H9 (cell line): ENCODE measurements at regions not wholly inside any gene's neighbourhood (a gene's known extent, or its start where the extent isn't known, plus 50 kb on each side); places are given as distances from the start of the nearest gene placed in this dataset.

ENCODE experiments used
- DNase-seq: peaks from one replicate; pipeline ENCODE4 v3.0.0-alpha.2; 2017
- H2AFZ ChIP-seq: one replicate; pipeline ENCODE4 v1.6.1; 2013; ENCODE audit warnings: mild to moderate bottlenecking, low read length, control low read depth, moderate library complexity
- H2AK5ac ChIP-seq: 2 replicates; pipeline ENCODE4 v1.6.1; 2013; ENCODE audit warnings: low read length, control low read depth, mixed read lengths; ENCODE audit not compliant: insufficient read length
- H2BK120ac ChIP-seq: one replicate; pipeline ENCODE4 v1.6.1; 2013; ENCODE audit warnings: low read depth, mild to moderate bottlenecking, low read length, control low read depth, inconsistent platforms; ENCODE audit not compliant: poor library complexity, severe bottlenecking
- H2BK12ac ChIP-seq: 2 replicates; pipeline ENCODE4 v1.6.1; 2013; ENCODE audit warnings: low read length, control low read depth, mixed read lengths, low read depth; ENCODE audit not compliant: insufficient read length
- H2BK15ac ChIP-seq: 2 replicates; pipeline ENCODE4 v1.6.1; 2013; ENCODE audit warnings: low read depth, low read length, control low read depth
- H2BK20ac ChIP-seq: one replicate; pipeline ENCODE4 v1.6.1; 2013; ENCODE audit warnings: low read depth, mild to moderate bottlenecking, low read length, control low read depth, inconsistent platforms; ENCODE audit not compliant: poor library complexity, severe bottlenecking
- H2BK5ac ChIP-seq: 2 replicates; pipeline ENCODE4 v1.6.1; 2013; ENCODE audit warnings: low read length, control low read depth, mixed read lengths; ENCODE audit not compliant: insufficient read length
- H3K14ac ChIP-seq: 2 replicates; pipeline ENCODE4 v1.6.1; 2013; ENCODE audit warnings: low read length, control low read depth; ENCODE audit not compliant: insufficient read depth
- H3K18ac ChIP-seq: 2 replicates; pipeline ENCODE4 v1.6.1; 2013; ENCODE audit warnings: low read depth, mild to moderate bottlenecking, mixed read lengths, low read length, control low read depth; ENCODE audit not compliant: insufficient read length
- H3K23ac ChIP-seq: 2 replicates; pipeline ENCODE4 v1.6.1; 2013; ENCODE audit warnings: low read length, control low read depth, mixed read lengths, low read depth; ENCODE audit not compliant: insufficient read length
- H3K23me2 ChIP-seq: 2 replicates; pipeline ENCODE4 v1.6.1; 2013; ENCODE audit warnings: low read depth, mild to moderate bottlenecking, mixed read lengths, low read length, control low read depth; ENCODE audit not compliant: insufficient read length, poor library complexity, severe bottlenecking
- H3K27ac ChIP-seq: 2 replicates; pipeline ENCODE4 v1.5.1; 2013; ENCODE audit warnings: low read length, control low read depth, mixed read lengths, low read depth; ENCODE audit not compliant: insufficient read length
- H3K27me3 ChIP-seq: 2 replicates; pipeline ENCODE4 v1.6.1; 2013; ENCODE audit warnings: low read length, control low read depth, inconsistent platforms; ENCODE audit not compliant: insufficient read depth
- H3K4ac ChIP-seq: 2 replicates; pipeline ENCODE4 v1.6.1; 2013; ENCODE audit warnings: low read depth, mild to moderate bottlenecking, control low read depth, inconsistent platforms, low read length, moderate library complexity
- H3K4me1 ChIP-seq: 2 replicates; pipeline ENCODE4 v1.6.1; 2013; ENCODE audit warnings: low read length, control low read depth, inconsistent platforms; ENCODE audit not compliant: insufficient read depth
- H3K4me2 ChIP-seq: 2 replicates; pipeline ENCODE4 v1.6.1; 2013; ENCODE audit warnings: low read length, control low read depth, mixed read lengths; ENCODE audit not compliant: insufficient read length, insufficient read depth
- H3K56ac ChIP-seq: 2 replicates; pipeline ENCODE4 v1.6.1; 2013; ENCODE audit warnings: low read depth, mild to moderate bottlenecking, mixed read lengths, low read length, control low read depth; ENCODE audit not compliant: insufficient read length
- H3K79me1 ChIP-seq: 2 replicates; pipeline ENCODE4 v1.6.1; 2013; ENCODE audit warnings: low read depth, mild to moderate bottlenecking, moderate library complexity, low read length, control low read depth, inconsistent platforms; ENCODE audit not compliant: insufficient read depth, poor library complexity, severe bottlenecking
- H3K79me2 ChIP-seq: 2 replicates; pipeline ENCODE4 v1.6.1; 2013; ENCODE audit warnings: low read length, control low read depth, inconsistent platforms; ENCODE audit not compliant: insufficient read depth
- H3K9ac ChIP-seq: 2 replicates; pipeline ENCODE4 v1.6.1; 2013; ENCODE audit warnings: low read length, control low read depth, mixed read lengths; ENCODE audit not compliant: insufficient read length; ENCODE audit errors: extremely low read depth
- H3K9me3 ChIP-seq: one replicate; pipeline ENCODE4 v1.6.1; 2013; ENCODE audit warnings: low read depth, low read length, inconsistent platforms; ENCODE audit not compliant: control insufficient read depth
- H3T11ph ChIP-seq: one replicate; pipeline ENCODE4 v1.6.1; 2013; ENCODE audit warnings: mild to moderate bottlenecking, low read length, control low read depth, inconsistent platforms
- H4K20me1 ChIP-seq: one replicate; pipeline ENCODE4 v1.6.1; 2013; ENCODE audit not compliant: control insufficient read depth, insufficient read length, insufficient read depth
- H4K5ac ChIP-seq: 2 replicates; pipeline ENCODE4 v1.6.1; 2013; ENCODE audit warnings: low read depth, mild to moderate bottlenecking, mixed read lengths, low read length, control low read depth; ENCODE audit not compliant: insufficient read length
- H4K8ac ChIP-seq: replicated peaks from 2 replicates; pipeline ENCODE4 v1.6.1; 2013; ENCODE audit warnings: low read length, control low read depth, mixed read lengths, low read depth; ENCODE audit not compliant: insufficient read length
- H4K91ac ChIP-seq: 2 replicates; pipeline ENCODE4 v1.6.1; 2013; ENCODE audit warnings: low read depth, mild to moderate bottlenecking, moderate library complexity, mixed read lengths, low read length, control low read depth; ENCODE audit not compliant: insufficient read length
- H3K27ac Mint-ChIP-seq, 3 experiments: 2 replicates in 2 of 3; 3 replicates in 1 of 3; pipeline ENCODE4 v1.8.0; 2020 to 2021; ENCODE audit warnings: mixed read lengths in 3 of 3, mild to moderate bottlenecking in 1 of 3, moderate library complexity in 1 of 3
- H3K27me3 Mint-ChIP-seq: 2 replicates; pipeline ENCODE4 v1.8.0; 2021; ENCODE audit warnings: low read depth, mild to moderate bottlenecking, moderate library complexity, mixed read lengths
- H3K36me3 Mint-ChIP-seq, 3 experiments: 2 replicates in 2 of 3; 3 replicates in 1 of 3; pipeline ENCODE4 v1.8.0; 2020 to 2021; ENCODE audit warnings: low read depth in 3 of 3, mixed read lengths in 3 of 3; ENCODE audit not compliant: insufficient read depth in 1 of 3
- H3K4me1 Mint-ChIP-seq, 2 experiments: 2 replicates each; pipeline ENCODE4 v1.8.0; 2020; ENCODE audit warnings: mixed read lengths in 2 of 2
- H3K4me3 Mint-ChIP-seq, 2 experiments: 2 replicates in 1 of 2; 3 replicates in 1 of 2; pipeline ENCODE4 v1.8.0; 2020 to 2021; ENCODE audit warnings: mild to moderate bottlenecking in 2 of 2, mixed read lengths in 2 of 2, moderate library complexity in 1 of 2
- H3K9me3 Mint-ChIP-seq, 2 experiments: 2 replicates in 1 of 2; 3 replicates in 1 of 2; pipeline ENCODE4 v1.8.0; 2020; ENCODE audit warnings: mild to moderate bottlenecking in 2 of 2, mixed read lengths in 2 of 2, moderate library complexity in 1 of 2
- WGBS: extraction: QIAGEN DNeasy Blood & Tissue Kit; methylation state at CpG from one replicate; pipeline ENCODE4 v1.1.7; 2013; ENCODE audit warnings: missing lambda C conversion rate, low lambda C conversion rate, mixed read lengths; ENCODE audit not compliant: insufficient read length; ENCODE audit errors: extremely low coverage; 5-methylcytosine and 5-hydroxymethylcytosine counted together
- TF ChIP-seq, protein P1 (sequence below): fragments of 200-600 bp; sonication (generic); conservative IDR thresholded peaks from 3 replicates; pipeline ENCODE4 v1.8.0; 2021; ENCODE audit warnings: antibody characterized with exemption, mild to moderate bottlenecking

DNA sequence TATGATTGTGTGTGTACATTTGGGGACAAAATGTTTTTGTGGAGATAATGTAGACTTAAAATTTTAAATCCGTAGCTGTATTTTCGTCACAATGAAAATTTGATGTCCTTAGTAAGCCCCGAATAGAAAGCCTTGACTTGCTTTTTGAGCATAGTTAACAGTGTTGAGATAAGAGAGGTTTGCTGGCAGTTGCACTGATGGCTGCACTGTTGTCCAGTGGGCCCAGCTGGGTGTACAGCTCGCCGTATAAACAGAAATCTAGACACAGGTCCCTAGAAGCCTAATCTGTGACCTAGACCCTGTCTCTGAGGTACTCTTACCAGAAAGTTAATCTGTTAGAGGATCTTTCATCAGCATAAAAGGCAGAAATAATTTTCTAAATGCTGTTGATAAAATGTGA lies 271.3 kb upstream of the DMRT1 start:
- Histone ChIP-seq H4K8ac (no peak overlapping the region), H3K27ac (no peak overlapping the region), H2BK120ac (no peak overlapping the region), H2BK5ac (no peak overlapping the region), H3K23me2 (no peaks in the 10 kb centered on the region), H3K27me3 (no peaks in the 10 kb centered on the region), H3K79me2 (peaks cover 1% of the 10 kb centered on the region; the same call in 1 of the 2 replicates), H2AK5ac (no peak overlapping the region), H3K9me3 (no peaks in the 10 kb centered on the region), H4K5ac (no peak overlapping the region), H2BK15ac (no peak overlapping the region), H3K4ac (no peak overlapping the region), H3K4me2 (no peak overlapping the region), H3K23ac (no peak overlapping the region), H3K4me1 (no peaks in the 10 kb centered on the region; the same call in 1 of the 2 replicates), H2AFZ (no peak overlapping the region), H3K9ac (no peak overlapping the region), H4K20me1 (no peaks in the 10 kb centered on the region), H2BK12ac (no peak overlapping the region), H3K14ac (no peak overlapping the region), H4K91ac (no peak overlapping the region), H3T11ph (no peak overlapping the region), H3K56ac (no peak overlapping the region), H3K18ac (no peak overlapping the region), H3K79me1 (no peaks in the 10 kb centered on the region), H2BK20ac (no peak overlapping the region)
- H3K4me3 Mint-ChIP-seq = no peak overlapping the region
- no peak for DNase-seq
- no peaks in the 10 kb centered on the region; the same call in 1 of the 2 replicates for H3K27me3 Mint-ChIP-seq
- peaks cover 15 to 16% of the 10 kb centered on the region in 2 experiments for H3K4me1 Mint-ChIP-seq
- H3K9me3 Mint-ChIP-seq = peaks cover 9 to 19% of the 10 kb centered on the region in 2 experiments; a peak in 4 of 5 replicates
- WGBS = no CpG with 5 or more reads among the region's 5 CpGs
- no peak overlapping the region for H3K27ac Mint-ChIP-seq
- TF ChIP-seq, protein P1, sequence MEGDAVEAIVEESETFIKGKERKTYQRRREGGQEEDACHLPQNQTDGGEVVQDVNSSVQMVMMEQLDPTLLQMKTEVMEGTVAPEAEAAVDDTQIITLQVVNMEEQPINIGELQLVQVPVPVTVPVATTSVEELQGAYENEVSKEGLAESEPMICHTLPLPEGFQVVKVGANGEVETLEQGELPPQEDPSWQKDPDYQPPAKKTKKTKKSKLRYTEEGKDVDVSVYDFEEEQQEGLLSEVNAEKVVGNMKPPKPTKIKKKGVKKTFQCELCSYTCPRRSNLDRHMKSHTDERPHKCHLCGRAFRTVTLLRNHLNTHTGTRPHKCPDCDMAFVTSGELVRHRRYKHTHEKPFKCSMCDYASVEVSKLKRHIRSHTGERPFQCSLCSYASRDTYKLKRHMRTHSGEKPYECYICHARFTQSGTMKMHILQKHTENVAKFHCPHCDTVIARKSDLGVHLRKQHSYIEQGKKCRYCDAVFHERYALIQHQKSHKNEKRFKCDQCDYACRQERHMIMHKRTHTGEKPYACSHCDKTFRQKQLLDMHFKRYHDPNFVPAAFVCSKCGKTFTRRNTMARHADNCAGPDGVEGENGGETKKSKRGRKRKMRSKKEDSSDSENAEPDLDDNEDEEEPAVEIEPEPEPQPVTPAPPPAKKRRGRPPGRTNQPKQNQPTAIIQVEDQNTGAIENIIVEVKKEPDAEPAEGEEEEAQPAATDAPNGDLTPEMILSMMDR = no peak
- peaks cover 8 to 21% (median 19%) of the 10 kb centered on the region in 3 experiments for H3K36me3 Mint-ChIP-seq
